ENCODE measurements at regions not wholly inside any gene's neighbourhood (a gene's known extent, or its start where the extent isn't known, plus 50 kb on each side); places are given as distances from the start of the nearest gene placed in this dataset.
"Not testable (repeated sequence)": the region's sequence is repeated elsewhere in the genome, so short reads cannot be mapped to it uniquely, and the experiment has no call there.

GRCh38 chr11:34787348-34787747, 128.8 kb downstream of the APIP start:
- no peak overlapping the region for H3K4me3 ChIP-seq (ENCODE audit: low read depth, low read length, poor library complexity, severe bottlenecking)
- ChIA-PET CTCF (ENCODE audit: unreplicated experiment) (no interaction called here), POLR2A (interaction anchor here (0.7 kb wide), 1 partner anchor 17 kb away, joined by 6 read pairs; no protein-coding TSS in a partner anchor)
- no peak overlapping the region for H3K4me2 ChIP-seq (ENCODE audit: low read length)
- H3K9me2 ChIP-seq (ENCODE audit: insufficient read depth, low read length), result no peaks in the 10 kb centered on the region
- no peaks in the 10 kb centered on the region for H3K79me2 ChIP-seq (ENCODE audit: insufficient read depth, low read depth, low read length)
- H4K20me1 ChIP-seq (ENCODE audit: insufficient read depth, low read length), result no peaks in the 10 kb centered on the region
- no peak overlapping the region for H3K27ac ChIP-seq (ENCODE audit: low read depth, low read length, poor library complexity, severe bottlenecking)
- no peak overlapping the region for H2AFZ ChIP-seq (ENCODE audit: low read length)
- no peak for TF ChIP-seq EZH2phosphoT487 (IDR thresholded peaks at IDR 0.05; ENCODE audit: borderline replicate concordance, low read depth, low read length)
- TF ChIP-seq, protein P1, sequence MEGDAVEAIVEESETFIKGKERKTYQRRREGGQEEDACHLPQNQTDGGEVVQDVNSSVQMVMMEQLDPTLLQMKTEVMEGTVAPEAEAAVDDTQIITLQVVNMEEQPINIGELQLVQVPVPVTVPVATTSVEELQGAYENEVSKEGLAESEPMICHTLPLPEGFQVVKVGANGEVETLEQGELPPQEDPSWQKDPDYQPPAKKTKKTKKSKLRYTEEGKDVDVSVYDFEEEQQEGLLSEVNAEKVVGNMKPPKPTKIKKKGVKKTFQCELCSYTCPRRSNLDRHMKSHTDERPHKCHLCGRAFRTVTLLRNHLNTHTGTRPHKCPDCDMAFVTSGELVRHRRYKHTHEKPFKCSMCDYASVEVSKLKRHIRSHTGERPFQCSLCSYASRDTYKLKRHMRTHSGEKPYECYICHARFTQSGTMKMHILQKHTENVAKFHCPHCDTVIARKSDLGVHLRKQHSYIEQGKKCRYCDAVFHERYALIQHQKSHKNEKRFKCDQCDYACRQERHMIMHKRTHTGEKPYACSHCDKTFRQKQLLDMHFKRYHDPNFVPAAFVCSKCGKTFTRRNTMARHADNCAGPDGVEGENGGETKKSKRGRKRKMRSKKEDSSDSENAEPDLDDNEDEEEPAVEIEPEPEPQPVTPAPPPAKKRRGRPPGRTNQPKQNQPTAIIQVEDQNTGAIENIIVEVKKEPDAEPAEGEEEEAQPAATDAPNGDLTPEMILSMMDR (conservative IDR thresholded peaks at IDR 0.05; ENCODE audit: low read length), result no peak
- intact Hi-C loops (cut with micrococcal nuclease; ENCODE audit: unreplicated experiment), result no loop called here
- H3K36me3 ChIP-seq (ENCODE audit: insufficient read depth, low read length), result no peaks in the 10 kb centered on the region
- H3K4me1 ChIP-seq (ENCODE audit: insufficient read depth, low read length, poor library complexity, severe bottlenecking), result no peaks in the 10 kb centered on the region
- no peaks in the 10 kb centered on the region for H3K9me3 ChIP-seq (ENCODE audit: low read length)
- DNase-seq (ENCODE audit: low spot score), result no peak
- BruUV-seq (replicated peaks), result no TSS peak

DNA sequence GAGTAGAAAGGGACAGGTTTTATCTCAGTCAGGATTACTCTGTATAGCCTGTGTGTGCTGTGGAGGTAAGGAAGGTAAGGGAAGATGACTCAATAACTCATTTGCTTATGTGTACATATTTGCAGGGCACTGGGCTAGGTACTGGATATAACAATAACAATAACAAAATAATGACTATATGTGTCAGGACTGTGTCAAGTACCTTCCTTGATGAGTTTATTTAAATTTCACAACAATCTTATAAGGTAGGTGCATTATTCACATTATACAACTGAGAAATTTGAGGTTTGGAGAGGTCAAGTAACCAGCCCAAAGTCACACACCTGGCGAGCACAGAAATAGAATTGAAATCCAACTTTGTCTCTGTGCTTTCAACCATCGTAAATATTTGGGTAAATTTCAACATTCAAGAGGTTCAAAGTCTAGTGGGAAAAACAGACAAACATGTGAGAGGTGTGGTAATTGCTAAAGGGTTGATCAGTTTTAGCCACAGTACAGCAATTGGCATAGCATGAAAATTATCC, 131.8 kb downstream of the APIP start:
- POLR2A ChIA-PET, result no interaction called here
- intact Hi-C loops (cut with micrococcal nuclease; ENCODE audit: unreplicated experiment), result no loop called here
- Histone ChIP-seq H3K27ac (ENCODE audit: low read depth, low read length, poor library complexity, severe bottlenecking) (no peak overlapping the region), H3K79me2 (ENCODE audit: insufficient read depth, low read depth, low read length) (no peaks in the 10 kb centered on the region), H3K9me3 (ENCODE audit: low read length) (no peaks in the 10 kb centered on the region), H4K20me1 (ENCODE audit: insufficient read depth, low read length) (no peaks in the 10 kb centered on the region), H2AFZ (ENCODE audit: low read length) (no peak overlapping the region), H3K9me2 (ENCODE audit: insufficient read depth, low read length) (no peaks in the 10 kb centered on the region), H3K4me3 (ENCODE audit: low read depth, low read length, poor library complexity, severe bottlenecking) (no peak overlapping the region), H3K4me1 (ENCODE audit: insufficient read depth, low read length, poor library complexity, severe bottlenecking) (no peaks in the 10 kb centered on the region), H3K36me3 (ENCODE audit: insufficient read depth, low read length) (no peaks in the 10 kb centered on the region), H3K4me2 (ENCODE audit: low read length) (no peak overlapping the region)
- BruUV-seq (replicated peaks), result no TSS peak
- no peak for DNase-seq (ENCODE audit: low spot score)
- no peak for TF ChIP-seq EZH2phosphoT487 (IDR thresholded peaks at IDR 0.05; ENCODE audit: borderline replicate concordance, low read depth, low read length)
- TF ChIP-seq, protein P1 (conservative IDR thresholded peaks at IDR 0.05; ENCODE audit: low read length), result no peak
- CTCF ChIA-PET (ENCODE audit: unreplicated experiment), result no interaction called here

GRCh38 chr11:34783816-34784317, 132.3 kb downstream of the APIP start:
- no peak overlapping the region for H3K4me3 ChIP-seq (ENCODE audit: low read depth, low read length, poor library complexity, severe bottlenecking)
- CTCF ChIA-PET (ENCODE audit: unreplicated experiment), result no interaction called here
- H2AFZ ChIP-seq (ENCODE audit: low read length), result no peak overlapping the region
- no peak overlapping the region for H3K27ac ChIP-seq (ENCODE audit: low read depth, low read length, poor library complexity, severe bottlenecking)
- no peaks in the 10 kb centered on the region for H3K9me2 ChIP-seq (ENCODE audit: insufficient read depth, low read length)
- DNase-seq (ENCODE audit: low spot score), result no peak
- H3K36me3 ChIP-seq (ENCODE audit: insufficient read depth, low read length), result no peaks in the 10 kb centered on the region
- no peaks in the 10 kb centered on the region for H3K9me3 ChIP-seq (ENCODE audit: low read length)
- H3K4me2 ChIP-seq (ENCODE audit: low read length), result no peak overlapping the region
- TF ChIP-seq, protein P1 (conservative IDR thresholded peaks at IDR 0.05; ENCODE audit: low read length), result no peak
- no peak for TF ChIP-seq EZH2phosphoT487 (IDR thresholded peaks at IDR 0.05; ENCODE audit: borderline replicate concordance, low read depth, low read length)
- intact Hi-C loops (cut with micrococcal nuclease; ENCODE audit: unreplicated experiment), result no loop called here
- H4K20me1 ChIP-seq (ENCODE audit: insufficient read depth, low read length), result no peaks in the 10 kb centered on the region
- no TSS peak for BruUV-seq (replicated peaks)
- no peaks in the 10 kb centered on the region for H3K79me2 ChIP-seq (ENCODE audit: insufficient read depth, low read depth, low read length)
- no peaks in the 10 kb centered on the region for H3K4me1 ChIP-seq (ENCODE audit: insufficient read depth, low read length, poor library complexity, severe bottlenecking)
- POLR2A ChIA-PET, result no interaction called here

GRCh38 chr11:34781826-34782225, 134.4 kb downstream of the APIP start:
- H3K9me3 ChIP-seq (ENCODE audit: low read length); H2AFZ ChIP-seq (ENCODE audit: low read length); H3K9me2 ChIP-seq (ENCODE audit: insufficient read depth, low read length); intact Hi-C loops (cut with micrococcal nuclease; ENCODE audit: unreplicated experiment); DNase-seq (ENCODE audit: low spot score); H3K4me1 ChIP-seq (ENCODE audit: insufficient read depth, low read length, poor library complexity, severe bottlenecking); BruUV-seq (replicated peaks); H3K79me2 ChIP-seq (ENCODE audit: insufficient read depth, low read depth, low read length); H3K27ac ChIP-seq (ENCODE audit: low read depth, low read length, poor library complexity, severe bottlenecking); H3K36me3 ChIP-seq (ENCODE audit: insufficient read depth, low read length); H3K4me3 ChIP-seq (ENCODE audit: low read depth, low read length, poor library complexity, severe bottlenecking); H4K20me1 ChIP-seq (ENCODE audit: insufficient read depth, low read length); H3K4me2 ChIP-seq (ENCODE audit: low read length); CTCF ChIA-PET (ENCODE audit: unreplicated experiment): not testable (repeated sequence)
- POLR2A ChIA-PET, result interaction anchor here (0.7 kb wide), 1 partner anchor 43 kb away, joined by 3 read pairs; no protein-coding TSS in a partner anchor

Data from OCI-LY7 (cell line).